ENCODE measurements at regions not wholly inside any gene's neighbourhood (a gene's known extent, or its start where the extent isn't known, plus 50 kb on each side); places are given as distances from the start of the nearest gene placed in this dataset.

DNA sequence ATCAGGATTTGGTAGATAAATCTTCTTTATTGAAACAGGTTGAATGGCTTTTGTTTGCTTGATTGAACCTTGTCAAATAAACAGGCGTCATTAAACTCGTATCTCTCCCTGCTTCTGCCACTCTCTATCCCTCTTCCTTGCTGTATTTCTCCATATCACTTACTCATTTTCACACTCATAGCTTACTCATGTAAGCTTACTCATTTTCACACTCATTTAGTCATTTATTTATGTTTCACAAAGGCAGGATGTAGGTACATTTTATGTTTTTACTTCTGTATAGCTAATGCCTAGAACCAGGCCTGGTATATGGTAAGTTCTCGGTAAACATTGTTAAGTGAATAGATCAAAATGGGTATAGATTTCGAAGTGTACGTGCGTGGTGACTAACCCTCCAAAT lies 450.0 kb downstream of the PMP22 start:
- WGBS (ENCODE audit: insufficient coverage, low coverage, missing lambda C conversion rate): 1% methylated on average over 6 of the region's 6 CpGs
- intact Hi-C loops (cut with micrococcal nuclease) (loop anchor here (10.0 kb wide), 1 partner anchor 520 kb away; no protein-coding TSS in a partner anchor), in situ Hi-C loops (cut with MboI) (no loop called here)
- Histone ChIP-seq H3K9me3 (replicated peaks; ENCODE audit: control insufficient read depth, insufficient read depth, low read depth, low read length) (no peaks in the 10 kb centered on the region), H3K27ac (ENCODE audit: extremely low read depth, low read depth, low read length) (no peak overlapping the region), H3K4me2 (ENCODE audit: insufficient read depth, low read length) (no peak overlapping the region), H3K36me3 (ENCODE audit: control insufficient read depth, insufficient read depth, low read length) (no peaks in the 10 kb centered on the region), H3K9ac (ENCODE audit: insufficient read depth in 1 of 2, low read depth in 2 of 2, low read length in 2 of 2) (no peak overlapping the region), H3K4me3 (no peak overlapping the region), H3K9me1 (ENCODE audit: control insufficient read depth, insufficient read depth, low read length) (no peaks in the 10 kb centered on the region), H4K20me1 (replicated peaks; ENCODE audit: control insufficient read depth, insufficient read depth, low read length) (no peaks in the 10 kb centered on the region), H2AFZ (ENCODE audit: low read depth, low read length) (no peak overlapping the region), H3K4me1 (replicated peaks in 1 of 2; ENCODE audit: control insufficient read depth in 2 of 2, insufficient read depth in 2 of 2, low read length in 2 of 2) (no peaks in the 10 kb centered on the region), H3K79me2 (ENCODE audit: control insufficient read depth, insufficient read depth, low read length) (no peaks in the 10 kb centered on the region), H3K27me3 (ENCODE audit: control insufficient read depth in 2 of 2, insufficient read depth in 2 of 2, low read length in 2 of 2) (no peaks in the 10 kb centered on the region)
- no TSS peak for BruUV-seq (replicated peaks)
- CTCF ChIA-PET (ENCODE audit: low intra/inter-chr PET ratio): no interaction called here
- ATAC-seq (no peak), FAIRE-seq (no peak), DNase-seq (ENCODE audit: extremely low read depth in 1 of 4, low spot score in 3 of 4) (no peak)
- POLR2A ChIA-PET: no interaction called here
- no peak for TF ChIP-seq MAZ (CRISPR knock-in tag; conservative IDR thresholded peaks at IDR 0.05 in 1 of 2, IDR thresholded peaks at IDR 0.05 in 1 of 2)
- TF ChIP-seq MECOM (CRISPR knock-in tag; IDR thresholded peaks at IDR 0.05): no peak
- no peak for TF ChIP-seq TRIM24 (IDR thresholded peaks at IDR 0.05)
- no peak for TF ChIP-seq ZSCAN29 (IDR thresholded peaks at IDR 0.05)
- no peak for TF ChIP-seq CHD1 (IDR thresholded peaks at IDR 0.05; ENCODE audit: low read length)
- TF ChIP-seq, protein P1, sequence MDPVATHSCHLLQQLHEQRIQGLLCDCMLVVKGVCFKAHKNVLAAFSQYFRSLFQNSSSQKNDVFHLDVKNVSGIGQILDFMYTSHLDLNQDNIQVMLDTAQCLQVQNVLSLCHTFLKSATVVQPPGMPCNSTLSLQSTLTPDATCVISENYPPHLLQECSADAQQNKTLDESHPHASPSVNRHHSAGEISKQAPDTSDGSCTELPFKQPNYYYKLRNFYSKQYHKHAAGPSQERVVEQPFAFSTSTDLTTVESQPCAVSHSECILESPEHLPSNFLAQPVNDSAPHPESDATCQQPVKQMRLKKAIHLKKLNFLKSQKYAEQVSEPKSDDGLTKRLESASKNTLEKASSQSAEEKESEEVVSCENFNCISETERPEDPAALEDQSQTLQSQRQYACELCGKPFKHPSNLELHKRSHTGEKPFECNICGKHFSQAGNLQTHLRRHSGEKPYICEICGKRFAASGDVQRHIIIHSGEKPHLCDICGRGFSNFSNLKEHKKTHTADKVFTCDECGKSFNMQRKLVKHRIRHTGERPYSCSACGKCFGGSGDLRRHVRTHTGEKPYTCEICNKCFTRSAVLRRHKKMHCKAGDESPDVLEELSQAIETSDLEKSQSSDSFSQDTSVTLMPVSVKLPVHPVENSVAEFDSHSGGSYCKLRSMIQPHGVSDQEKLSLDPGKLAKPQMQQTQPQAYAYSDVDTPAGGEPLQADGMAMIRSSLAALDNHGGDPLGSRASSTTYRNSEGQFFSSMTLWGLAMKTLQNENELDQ (CRISPR knock-in tag; IDR thresholded peaks at IDR 0.05; ENCODE audit: borderline replicate concordance): no peak
- TF ChIP-seq, protein P2, sequence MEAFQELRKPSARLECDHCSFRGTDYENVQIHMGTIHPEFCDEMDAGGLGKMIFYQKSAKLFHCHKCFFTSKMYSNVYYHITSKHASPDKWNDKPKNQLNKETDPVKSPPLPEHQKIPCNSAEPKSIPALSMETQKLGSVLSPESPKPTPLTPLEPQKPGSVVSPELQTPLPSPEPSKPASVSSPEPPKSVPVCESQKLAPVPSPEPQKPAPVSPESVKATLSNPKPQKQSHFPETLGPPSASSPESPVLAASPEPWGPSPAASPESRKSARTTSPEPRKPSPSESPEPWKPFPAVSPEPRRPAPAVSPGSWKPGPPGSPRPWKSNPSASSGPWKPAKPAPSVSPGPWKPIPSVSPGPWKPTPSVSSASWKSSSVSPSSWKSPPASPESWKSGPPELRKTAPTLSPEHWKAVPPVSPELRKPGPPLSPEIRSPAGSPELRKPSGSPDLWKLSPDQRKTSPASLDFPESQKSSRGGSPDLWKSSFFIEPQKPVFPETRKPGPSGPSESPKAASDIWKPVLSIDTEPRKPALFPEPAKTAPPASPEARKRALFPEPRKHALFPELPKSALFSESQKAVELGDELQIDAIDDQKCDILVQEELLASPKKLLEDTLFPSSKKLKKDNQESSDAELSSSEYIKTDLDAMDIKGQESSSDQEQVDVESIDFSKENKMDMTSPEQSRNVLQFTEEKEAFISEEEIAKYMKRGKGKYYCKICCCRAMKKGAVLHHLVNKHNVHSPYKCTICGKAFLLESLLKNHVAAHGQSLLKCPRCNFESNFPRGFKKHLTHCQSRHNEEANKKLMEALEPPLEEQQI (IDR thresholded peaks at IDR 0.05): no peak
- TF ChIP-seq, protein P3, sequence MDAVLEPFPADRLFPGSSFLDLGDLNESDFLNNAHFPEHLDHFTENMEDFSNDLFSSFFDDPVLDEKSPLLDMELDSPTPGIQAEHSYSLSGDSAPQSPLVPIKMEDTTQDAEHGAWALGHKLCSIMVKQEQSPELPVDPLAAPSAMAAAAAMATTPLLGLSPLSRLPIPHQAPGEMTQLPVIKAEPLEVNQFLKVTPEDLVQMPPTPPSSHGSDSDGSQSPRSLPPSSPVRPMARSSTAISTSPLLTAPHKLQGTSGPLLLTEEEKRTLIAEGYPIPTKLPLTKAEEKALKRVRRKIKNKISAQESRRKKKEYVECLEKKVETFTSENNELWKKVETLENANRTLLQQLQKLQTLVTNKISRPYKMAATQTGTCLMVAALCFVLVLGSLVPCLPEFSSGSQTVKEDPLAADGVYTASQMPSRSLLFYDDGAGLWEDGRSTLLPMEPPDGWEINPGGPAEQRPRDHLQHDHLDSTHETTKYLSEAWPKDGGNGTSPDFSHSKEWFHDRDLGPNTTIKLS (IDR thresholded peaks at IDR 0.05; ENCODE audit: borderline replicate concordance, low read depth): no peak
- TF ChIP-seq PHB (CRISPR knock-in tag; IDR thresholded peaks at IDR 0.05): no peak
- no peak for TF ChIP-seq CSDE1 (IDR thresholded peaks at IDR 0.05)
- TF ChIP-seq E2F1 (CRISPR knock-in tag; IDR thresholded peaks at IDR 0.05): no peak
- TF ChIP-seq PURB (CRISPR knock-in tag; IDR thresholded peaks at IDR 0.05; ENCODE audit: low read depth): no peak
- TF ChIP-seq CBX8 (IDR thresholded peaks at IDR 0.05; ENCODE audit: borderline replicate concordance, extremely low read depth, low read depth, low read length, poor library complexity, severe bottlenecking): no peak
- no peak for TF ChIP-seq PYGO2 (tag; IDR thresholded peaks at IDR 0.05)
- no peak for TF ChIP-seq GATA2 (CRISPR knock-in tag; IDR thresholded peaks at IDR 0.05)
